ENCODE measurements at regions not wholly inside any gene's neighbourhood (a gene's known extent, or its start where the extent isn't known, plus 50 kb on each side); places are given as distances from the start of the nearest gene placed in this dataset.

GRCh38 chr6:133705731-133706130 lies 183.2 kb upstream of the TCF21 start:
- no peak for TF ChIP-seq ATF2 (IDR thresholded peaks at IDR 0.05; ENCODE audit: low read length)
- no peak for TF ChIP-seq SREBF2 (IDR thresholded peaks at IDR 0.05; ENCODE audit: low read length)
- no peak for TF ChIP-seq ZBTB33 (IDR thresholded peaks at IDR 0.05)
- TF ChIP-seq, protein P1, sequence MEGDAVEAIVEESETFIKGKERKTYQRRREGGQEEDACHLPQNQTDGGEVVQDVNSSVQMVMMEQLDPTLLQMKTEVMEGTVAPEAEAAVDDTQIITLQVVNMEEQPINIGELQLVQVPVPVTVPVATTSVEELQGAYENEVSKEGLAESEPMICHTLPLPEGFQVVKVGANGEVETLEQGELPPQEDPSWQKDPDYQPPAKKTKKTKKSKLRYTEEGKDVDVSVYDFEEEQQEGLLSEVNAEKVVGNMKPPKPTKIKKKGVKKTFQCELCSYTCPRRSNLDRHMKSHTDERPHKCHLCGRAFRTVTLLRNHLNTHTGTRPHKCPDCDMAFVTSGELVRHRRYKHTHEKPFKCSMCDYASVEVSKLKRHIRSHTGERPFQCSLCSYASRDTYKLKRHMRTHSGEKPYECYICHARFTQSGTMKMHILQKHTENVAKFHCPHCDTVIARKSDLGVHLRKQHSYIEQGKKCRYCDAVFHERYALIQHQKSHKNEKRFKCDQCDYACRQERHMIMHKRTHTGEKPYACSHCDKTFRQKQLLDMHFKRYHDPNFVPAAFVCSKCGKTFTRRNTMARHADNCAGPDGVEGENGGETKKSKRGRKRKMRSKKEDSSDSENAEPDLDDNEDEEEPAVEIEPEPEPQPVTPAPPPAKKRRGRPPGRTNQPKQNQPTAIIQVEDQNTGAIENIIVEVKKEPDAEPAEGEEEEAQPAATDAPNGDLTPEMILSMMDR (IDR thresholded peaks at IDR 0.05 in 2 of 3, conservative IDR thresholded peaks at IDR 0.05 in 1 of 3; ENCODE audit: control insufficient read depth in 2 of 3, extremely low read depth in 1 of 3, insufficient read depth in 1 of 3, low read depth in 3 of 3, low read length in 3 of 3), result no peak
- no peak for TF ChIP-seq BCL11A (IDR thresholded peaks at IDR 0.05; ENCODE audit: low read depth, low read length)
- TF ChIP-seq TCF7 (IDR thresholded peaks at IDR 0.05; ENCODE audit: borderline replicate concordance), result no peak
- no peak for TF ChIP-seq FOXK2 (IDR thresholded peaks at IDR 0.05)
- TF ChIP-seq TAF1 (IDR thresholded peaks at IDR 0.05; ENCODE audit: borderline replicate concordance, low read depth, low read length), result no peak
- TF ChIP-seq REST (IDR thresholded peaks at IDR 0.05; ENCODE audit: low read depth, low read length), result no peak
- no peak for TF ChIP-seq ASH2L (IDR thresholded peaks at IDR 0.05; ENCODE audit: borderline replicate concordance, low read depth)
- no peak for TF ChIP-seq HCFC1 (IDR thresholded peaks at IDR 0.05; ENCODE audit: low read length)
- no peak for TF ChIP-seq SUZ12 (IDR thresholded peaks at IDR 0.05; ENCODE audit: unreplicated experiment)
- TF ChIP-seq MYC (IDR thresholded peaks at IDR 0.05; ENCODE audit: insufficient read depth, insufficient read length, insufficient replicate concordance, low read length, severe bottlenecking), result no peak
- TF ChIP-seq SP1 (IDR thresholded peaks at IDR 0.05; ENCODE audit: low read depth, low read length), result no peak
